ENCODE measurements at regions not wholly inside any gene's neighbourhood (a gene's known extent, or its start where the extent isn't known, plus 50 kb on each side); places are given as distances from the start of the nearest gene placed in this dataset.

DNA sequence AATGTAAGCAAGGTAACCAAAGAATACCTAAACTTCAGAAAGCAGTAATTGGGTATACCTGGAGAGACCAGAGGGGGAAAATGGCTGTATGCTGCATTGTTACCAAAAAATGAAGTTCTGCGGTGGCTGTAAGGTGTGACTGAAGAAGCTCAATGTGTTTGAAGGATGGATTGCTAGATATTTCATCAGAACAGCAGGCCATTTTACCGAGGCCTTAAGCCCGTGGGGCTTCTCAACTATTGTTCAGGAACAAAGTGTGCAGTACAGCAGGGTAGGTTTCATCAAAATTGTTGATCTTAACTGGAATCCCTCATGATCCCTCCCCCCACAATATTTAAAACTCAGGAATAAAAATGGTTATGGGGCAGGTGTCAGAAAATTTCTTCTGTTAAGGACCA is 204.0 kb upstream of the GHITM start:
- no peak for DNase-seq (ENCODE audit: low spot score)

DNA sequence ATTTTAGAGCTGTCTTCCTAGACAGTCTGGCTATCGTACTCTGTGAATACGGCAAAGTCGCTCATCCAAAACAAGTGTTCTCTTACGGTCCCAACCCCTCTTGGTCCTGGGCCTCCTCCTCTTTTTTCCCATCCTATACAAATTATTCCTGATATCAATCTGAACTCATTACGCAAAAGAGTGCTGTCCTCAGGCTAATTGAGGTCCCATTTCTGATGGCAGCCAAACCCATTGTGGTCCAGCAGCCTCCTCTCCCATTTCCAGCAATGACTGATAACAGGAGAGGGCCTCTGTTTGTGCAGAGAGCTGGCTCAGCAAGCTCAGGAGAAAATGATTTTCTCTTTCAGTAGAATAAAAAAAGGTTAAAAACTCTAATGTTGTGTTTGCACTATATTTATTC is 203.4 kb upstream of the GHITM start:
- no peak for DNase-seq (ENCODE audit: low spot score)

DNA sequence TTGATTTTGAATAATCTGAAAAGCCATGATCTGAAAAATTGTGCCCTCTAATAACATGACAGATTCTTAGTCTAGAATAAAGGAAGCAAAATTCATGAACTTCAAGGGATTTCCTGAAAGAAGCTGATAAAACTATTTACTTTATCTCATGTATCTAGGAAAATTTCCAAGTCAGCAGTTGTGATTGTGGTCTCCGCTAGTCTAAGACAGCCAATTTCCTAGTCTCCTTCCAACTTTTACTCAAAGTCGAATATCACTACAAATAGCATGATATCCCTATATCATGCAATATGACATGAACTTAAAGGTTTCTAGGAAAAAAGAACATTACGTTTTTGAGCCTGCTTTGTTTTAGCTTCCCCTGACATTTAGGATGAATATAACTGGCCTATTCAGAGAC is 202.1 kb upstream of the GHITM start:
- no peak for DNase-seq (ENCODE audit: low spot score)

- DNase-seq (ENCODE audit: low spot score): no peak
Measured at GRCh38 chr10:83937826-83938225, 201.5 kb upstream of the GHITM start.

- no peak for DNase-seq (ENCODE audit: low spot score)
Measured at GRCh38 chr10:83941189-83941588, 198.1 kb upstream of the GHITM start.

DNA sequence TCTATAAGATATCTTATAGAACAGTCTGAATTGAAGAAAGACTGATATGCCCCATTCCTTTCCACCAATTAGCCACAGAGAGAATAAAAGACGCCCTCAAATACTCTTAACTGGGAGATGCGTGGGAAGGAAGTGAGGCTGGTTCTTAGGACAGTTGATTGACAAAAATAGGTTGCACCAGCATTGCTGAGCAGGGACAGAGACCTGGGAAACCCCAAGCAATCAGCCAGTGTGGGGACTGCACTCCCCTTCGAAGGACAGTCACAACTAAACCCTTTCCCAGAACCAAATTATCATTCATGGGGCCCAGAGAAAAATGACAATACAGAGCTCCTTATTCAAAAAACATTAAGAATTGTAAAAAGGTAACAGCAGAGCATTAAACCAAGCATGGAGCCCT is 196.9 kb upstream of the GHITM start:
- no peak for DNase-seq (ENCODE audit: low spot score)

- no peak for DNase-seq (ENCODE audit: low spot score)
Measured at GRCh38 chr10:83943049-83943448, 196.3 kb upstream of the GHITM start.

DNA sequence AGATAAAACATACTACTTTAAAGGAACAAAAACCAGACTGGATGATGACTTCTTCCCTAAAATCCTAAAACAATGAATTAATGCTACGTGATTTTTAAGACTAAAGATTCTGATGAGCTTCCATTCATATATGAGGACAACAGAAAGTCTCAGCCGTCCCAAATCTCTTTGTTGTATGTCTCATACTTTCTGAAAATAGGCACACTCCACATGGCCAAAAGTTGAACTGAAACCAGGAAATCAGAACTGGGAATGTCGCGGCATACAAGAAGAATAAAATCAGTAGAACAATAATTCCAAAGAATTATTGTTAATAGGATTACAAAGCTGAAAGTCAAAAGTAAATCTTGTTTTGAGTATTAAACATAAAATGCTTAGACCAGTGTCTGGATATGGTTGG is 195.4 kb upstream of the GHITM start:
- DNase-seq (ENCODE audit: low spot score): no peak

GRCh38 chr10:83945982-83946718 is 193.2 kb upstream of the GHITM start:
- DNase-seq (ENCODE audit: low spot score): no peak

DNA sequence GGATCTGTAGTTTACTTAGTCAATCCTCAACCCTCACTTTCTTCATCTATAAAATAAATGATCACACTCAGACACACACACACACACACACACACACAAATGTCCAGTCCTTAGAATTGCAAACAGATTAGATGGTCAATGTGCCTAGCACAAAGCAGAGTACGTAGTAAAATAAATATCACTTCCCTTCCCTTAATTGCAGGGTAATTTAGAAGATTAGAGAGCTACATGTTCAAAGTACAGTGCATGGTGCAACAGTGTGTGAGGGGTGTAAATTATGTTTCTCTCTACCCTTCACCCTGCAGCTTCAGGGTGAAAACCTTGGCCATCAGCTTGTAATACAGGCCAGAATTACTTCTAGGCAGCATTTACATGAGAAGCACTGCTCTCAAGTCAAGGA is 187.0 kb upstream of the GHITM start:
- DNase-seq (ENCODE audit: low spot score): no peak

DNA sequence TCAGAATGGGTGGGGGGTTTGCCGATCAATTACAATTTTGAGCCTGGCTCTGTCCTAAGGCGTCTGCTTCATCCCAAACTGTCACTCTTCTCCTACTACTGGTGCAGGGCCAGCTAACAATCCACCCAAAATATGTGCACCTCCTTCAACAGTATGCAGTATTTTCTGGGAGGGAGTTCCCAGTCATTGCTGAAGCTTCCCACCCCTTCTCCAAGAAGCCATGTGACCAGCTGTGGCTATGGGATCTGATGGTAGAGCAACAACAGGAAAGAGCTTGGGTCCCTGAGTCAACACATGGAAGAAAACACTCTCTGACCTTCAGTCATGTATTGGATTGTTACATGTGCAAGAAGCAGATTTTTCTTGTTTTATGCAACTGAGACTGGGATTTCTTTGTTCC is 185.7 kb upstream of the GHITM start:
- no peak for DNase-seq (ENCODE audit: low spot score)

- DNase-seq (ENCODE audit: low spot score): no peak
Measured at GRCh38 chr10:83954193-83954799, 185.0 kb upstream of the GHITM start.

DNA sequence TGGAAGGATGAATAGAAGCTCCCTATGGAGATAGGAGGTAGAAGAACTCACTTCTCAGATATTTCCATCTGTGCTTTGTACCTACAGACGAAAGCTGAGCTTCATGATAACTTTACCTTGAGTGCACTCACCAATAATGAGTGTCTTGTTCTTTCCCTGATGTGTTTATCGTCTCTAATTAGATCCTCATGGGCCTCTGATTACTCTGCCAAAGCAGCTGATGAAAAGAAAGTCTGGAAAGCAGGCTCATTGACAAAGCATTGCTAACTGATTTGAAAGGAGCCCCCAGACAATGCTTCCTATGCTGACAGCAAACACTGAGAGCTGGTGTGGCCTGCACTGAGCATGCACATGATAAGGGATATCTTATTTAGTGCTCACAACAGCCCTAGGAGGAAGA is 183.9 kb upstream of the GHITM start:
- DNase-seq (ENCODE audit: low spot score): no peak

DNA sequence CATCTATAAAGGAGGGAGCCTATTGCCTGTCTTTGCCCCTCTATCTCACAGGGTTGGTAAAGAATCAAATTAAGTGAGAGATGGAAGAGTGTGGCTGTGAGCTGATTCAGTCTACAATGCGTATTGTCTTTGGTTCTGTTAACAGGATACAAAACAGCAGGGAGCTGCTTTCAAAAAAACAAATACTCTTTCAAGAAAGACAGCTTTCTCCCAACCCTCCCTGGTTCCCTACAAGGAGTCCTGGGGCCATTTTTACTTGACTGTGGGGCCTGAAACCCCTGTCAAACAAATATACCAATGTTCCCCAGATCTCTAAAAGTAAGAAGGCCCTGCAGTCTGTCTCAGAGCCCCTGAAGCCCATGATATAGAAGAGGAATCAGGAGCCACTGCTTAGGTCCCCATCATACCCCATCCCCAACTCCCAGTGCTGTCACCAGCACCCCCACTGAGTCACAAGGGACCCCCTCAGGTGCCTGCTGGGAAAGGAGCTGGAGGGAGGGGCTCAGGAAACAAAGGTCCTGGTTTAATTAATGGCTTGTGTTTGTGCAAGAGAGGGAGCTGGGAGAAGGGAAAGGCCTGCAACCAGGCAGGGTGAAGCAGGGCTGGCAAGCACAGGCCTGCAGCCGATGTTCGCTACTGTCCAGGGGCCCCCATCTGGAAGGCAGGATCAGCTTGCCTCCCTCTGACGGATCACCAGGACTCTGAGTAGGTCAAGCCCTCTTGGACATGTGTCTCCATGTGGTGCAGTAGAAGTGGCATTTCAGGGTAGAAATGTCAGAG is 182.0 kb upstream of the GHITM start:
- DNase-seq (ENCODE audit: low spot score): no peak

GRCh38 chr10:83959328-83959727 is 180.0 kb upstream of the GHITM start:
- DNase-seq (ENCODE audit: low spot score): no peak

DNA sequence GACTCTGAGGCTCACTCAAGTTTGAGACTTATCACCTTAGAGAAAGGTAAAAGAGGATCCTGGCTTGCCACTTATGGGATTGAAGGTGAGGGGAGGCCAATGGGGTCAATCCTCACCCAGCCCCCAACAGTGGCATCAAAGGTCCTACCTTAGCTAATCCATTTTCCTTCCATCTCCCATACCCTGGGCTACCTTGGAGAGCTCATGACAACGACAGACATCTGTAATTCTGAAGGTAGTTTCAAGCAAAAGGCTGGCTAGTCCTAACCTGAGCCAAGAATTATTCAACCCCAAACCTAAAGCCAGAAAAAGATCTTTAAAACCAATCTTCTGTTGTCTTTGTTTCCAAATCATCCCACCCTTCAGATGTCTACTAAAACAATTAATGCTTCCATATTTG is 179.2 kb upstream of the GHITM start:
- DNase-seq (ENCODE audit: low spot score): no peak

DNA sequence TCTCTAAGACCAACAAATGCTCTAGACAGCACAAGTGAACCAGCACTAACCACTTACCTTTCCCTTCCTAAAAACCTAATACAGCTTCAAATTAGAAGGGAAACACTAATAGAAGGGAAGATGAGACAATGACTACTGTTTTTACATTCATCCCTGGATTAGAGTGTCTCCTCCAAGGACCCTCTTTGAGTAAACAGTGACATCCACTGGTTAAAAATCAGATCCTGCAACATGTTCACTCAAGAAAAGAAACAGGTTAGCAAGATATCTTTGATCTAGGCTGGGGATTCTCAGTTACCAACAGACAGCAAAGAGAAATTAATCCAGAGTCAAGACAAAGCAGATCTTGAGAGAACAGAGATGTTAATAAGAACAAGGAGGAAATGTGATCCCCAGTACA is 177.7 kb upstream of the GHITM start:
- DNase-seq (ENCODE audit: low spot score): no peak

GRCh38 chr10:83963446-83963845 is 175.9 kb upstream of the GHITM start:
- DNase-seq (ENCODE audit: low spot score): no peak

GRCh38 chr10:83965473-83965872 is 173.8 kb upstream of the GHITM start:
- no peak for DNase-seq (ENCODE audit: low spot score)

GRCh38 chr10:83968052-83968451 is 171.3 kb upstream of the GHITM start:
- DNase-seq (ENCODE audit: low spot score): no peak

GRCh38 chr10:83978681-83979383 is 160.5 kb upstream of the GHITM start:
- no peak for DNase-seq (ENCODE audit: low spot score)

DNA sequence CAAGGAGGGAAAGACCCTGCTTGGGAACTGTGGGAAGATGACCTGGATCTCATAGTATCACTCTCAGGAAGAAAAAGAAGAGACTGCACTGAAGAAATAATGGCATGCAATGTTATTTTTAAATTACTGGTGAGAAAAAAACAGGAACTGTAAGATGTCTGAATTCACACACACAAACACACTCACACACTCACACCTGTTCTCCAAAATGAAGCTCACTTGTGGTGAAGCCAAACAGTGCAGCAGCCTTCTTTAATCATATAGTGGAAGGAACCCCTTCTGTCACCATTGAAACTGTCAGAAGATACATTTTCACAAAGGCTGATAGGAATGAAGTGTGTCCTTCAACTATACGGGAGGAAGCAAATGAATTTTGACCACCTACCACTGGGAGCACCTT is 156.5 kb upstream of the GHITM start:
- DNase-seq (ENCODE audit: low spot score): no peak

Measured in hematopoietic multipotent progenitor cell treated with erythropoietin and hydrocortisone succinate and interleukin-3 and kit ligand, for 15 days (in vitro differentiated cells).